ENCODE measurements at regions not wholly inside any gene's neighbourhood (a gene's known extent, or its start where the extent isn't known, plus 50 kb on each side); places are given as distances from the start of the nearest gene placed in this dataset.

GRCh38 chr10:129353101-129353500 lies 113.9 kb upstream of the MGMT start:
- Mint-ChIP-seq H3K27ac (no peak overlapping the region), H3K9me3 (peaks cover 30% of the 10 kb centered on the region), H3K4me1 (no peaks in the 10 kb centered on the region), H3K4me3 (no peak overlapping the region), H3K36me3 (ENCODE audit: low read depth) (peaks cover 3% of the 10 kb centered on the region), H3K27me3 (ENCODE audit: low read depth) (peaks cover 14% of the 10 kb centered on the region)
- no peak for TF ChIP-seq CTCF (IDR thresholded peaks at IDR 0.05; ENCODE audit: unreplicated experiment in 3 of 3)

GRCh38 chr10:129360046-129360445 lies 107.0 kb upstream of the MGMT start:
- no peak for TF ChIP-seq CTCF (IDR thresholded peaks at IDR 0.05; ENCODE audit: unreplicated experiment in 3 of 3)
- Mint-ChIP-seq H3K9me3 (peaks cover 13% of the 10 kb centered on the region), H3K4me3 (no peak overlapping the region), H3K27me3 (ENCODE audit: low read depth) (peaks cover 12% of the 10 kb centered on the region), H3K27ac (no peak overlapping the region), H3K4me1 (no peaks in the 10 kb centered on the region), H3K36me3 (ENCODE audit: low read depth) (peaks cover 3% of the 10 kb centered on the region)

- Mint-ChIP-seq H3K4me3 (no peak overlapping the region), H3K27me3 (ENCODE audit: low read depth) (peaks cover 12% of the 10 kb centered on the region), H3K9me3 (peaks cover 9% of the 10 kb centered on the region), H3K27ac (no peak overlapping the region), H3K4me1 (no peaks in the 10 kb centered on the region), H3K36me3 (ENCODE audit: low read depth) (no peaks in the 10 kb centered on the region)
- TF ChIP-seq CTCF (IDR thresholded peaks at IDR 0.05; ENCODE audit: unreplicated experiment in 3 of 3) = no peak
Measured at GRCh38 chr10:129361676-129362376, 105.2 kb upstream of the MGMT start.

- peaks cover 9% of the 10 kb centered on the region for H3K4me1 Mint-ChIP-seq
- no peaks in the 10 kb centered on the region for H3K9me3 Mint-ChIP-seq
- H3K27ac Mint-ChIP-seq = no peak overlapping the region
- H3K4me3 Mint-ChIP-seq = no peak overlapping the region
- no peak for TF ChIP-seq CTCF (IDR thresholded peaks at IDR 0.05; ENCODE audit: unreplicated experiment in 3 of 3)
- H3K36me3 Mint-ChIP-seq (ENCODE audit: low read depth) = no peaks in the 10 kb centered on the region
- H3K27me3 Mint-ChIP-seq (ENCODE audit: low read depth) = peaks cover 15% of the 10 kb centered on the region
Measured at GRCh38 chr10:129364949-129365348, 102.1 kb upstream of the MGMT start.

- Mint-ChIP-seq H3K27me3 (ENCODE audit: low read depth) (peaks cover 19% of the 10 kb centered on the region), H3K27ac (no peak overlapping the region), H3K36me3 (ENCODE audit: low read depth) (no peaks in the 10 kb centered on the region), H3K9me3 (no peaks in the 10 kb centered on the region), H3K4me1 (peaks cover 11% of the 10 kb centered on the region), H3K4me3 (no peak overlapping the region)
- TF ChIP-seq CTCF (IDR thresholded peaks at IDR 0.05; ENCODE audit: unreplicated experiment in 3 of 3) = no peak
Measured at GRCh38 chr10:129365767-129366402, 101.2 kb upstream of the MGMT start.

GRCh38 chr10:129366450-129366849 lies 100.6 kb upstream of the MGMT start:
- H3K27ac Mint-ChIP-seq = no peak overlapping the region
- H3K36me3 Mint-ChIP-seq (ENCODE audit: low read depth) = no peaks in the 10 kb centered on the region
- H3K4me1 Mint-ChIP-seq = peaks cover 11% of the 10 kb centered on the region
- no peak for TF ChIP-seq CTCF (IDR thresholded peaks at IDR 0.05; ENCODE audit: unreplicated experiment in 3 of 3)
- peaks cover 19% of the 10 kb centered on the region for H3K27me3 Mint-ChIP-seq (ENCODE audit: low read depth)
- no peak overlapping the region for H3K4me3 Mint-ChIP-seq
- no peaks in the 10 kb centered on the region for H3K9me3 Mint-ChIP-seq
